HCT116 (cell line): ENCODE measurements at regions not wholly inside any gene's neighbourhood (a gene's known extent, or its start where the extent isn't known, plus 50 kb on each side); places are given as distances from the start of the nearest gene placed in this dataset.
A peak's percentile ranks its signal among the peaks of the same experiment; 100 is the strongest.

ENCODE experiments used
- ATAC-seq: fragments of 200-7000 bp; cut with Tn5 transposase; 2 replicates; pipeline ENCODE4 v1.9.1; 2020; ENCODE audit warnings: mild to moderate bottlenecking, moderate library complexity
- BruUV-seq: library from RNA; stranded (reverse); fragments of 400-500 nt; replicated peaks from 2 replicates; lab custom pipeline; 2021; lab: Mats Ljungman, UMichigan
- CTCF ChIA-PET: fragments of 300-600 bp; sonication (Branson Sonifier 250); formaldehyde crosslinking; loops from one replicate; lab custom pipeline; 2021; ENCODE audit warnings: antibody characterized with exemption; lab: Charles Lee
- POLR2A ChIA-PET: fragments of 300-600, 350-600 bp; sonication (Branson Sonifier 250); formaldehyde crosslinking; loops from one replicate; lab custom pipeline; 2021; ENCODE audit warnings: antibody characterized with exemption; lab: Charles Lee
- RAD21 ChIA-PET, 2 experiments: fragments of 300-600 bp; sonication (Branson Sonifier 250); formaldehyde crosslinking; loops; one replicate each; lab custom pipeline; 2023; ENCODE audit warnings: low total read pairs in 2 of 2; ENCODE audit not compliant: uncharacterized antibody in 2 of 2, unreplicated experiment in 2 of 2, low non-redundant PET in 1 of 2; lab: Charles Lee
- DNase-seq: peaks from one replicate; pipeline ENCODE4 v3.0.0-alpha.2; 2010; ENCODE audit warnings: low read depth, low spot score
- H2AFZ ChIP-seq: fragments of 200-600 bp; shearing (Covaris generic), sonication (generic); 2 replicates; pipeline ENCODE4 v1.6.1; 2017; ENCODE audit warnings: low read depth, mixed run types, mixed read lengths, antibody characterized with exemption, low read length; ENCODE audit not compliant: poor library complexity, severe bottlenecking
- H3K27ac ChIP-seq: 2 replicates; pipeline ENCODE4 v1.5.1; 2012; ENCODE audit warnings: low read depth, low read length
- H3K27me3 ChIP-seq: fragments of 200-600 bp; sonication (generic); 2 replicates; pipeline ENCODE4 v1.6.1; 2016; ENCODE audit warnings: mixed run types, low read length, mixed read lengths; ENCODE audit not compliant: insufficient read depth
- H3K36me3 ChIP-seq, 2 experiments: fragments of 200-500 bp in 1 of 2; fragments of 200-600 bp in 1 of 2; sonication (Bioruptor generic) in 1 of 2; sonication (generic) in 1 of 2; 2 replicates each; pipeline versions ENCODE4 v1.5.1 to v1.6.1; 2014 to 2016; ENCODE audit warnings: low read length in 2 of 2, inconsistent platforms in 1 of 2, mixed read lengths in 1 of 2, mixed run types in 1 of 2; ENCODE audit not compliant: insufficient read depth in 2 of 2, control insufficient read depth in 1 of 2
- H3K4me1 ChIP-seq, 2 experiments: fragments of 200-600 bp in 1 of 2; sonication (generic) in 1 of 2; 2 replicates each; pipeline versions ENCODE4 v1.5.1 to v1.6.1; 2012 to 2017; ENCODE audit warnings: low read length in 2 of 2, inconsistent platforms in 1 of 2, mild to moderate bottlenecking in 1 of 2, mixed read lengths in 1 of 2, mixed run types in 1 of 2, moderate library complexity in 1 of 2; ENCODE audit not compliant: insufficient read depth in 2 of 2, control insufficient read depth in 1 of 2
- H3K4me2 ChIP-seq: fragments of 200-600 bp; sonication (generic); 2 replicates; pipeline ENCODE4 v1.6.1; 2017; ENCODE audit warnings: mixed run types, low read length, mixed read lengths
- H3K4me3 ChIP-seq, 2 experiments: fragments of 200-600 bp in 1 of 2; sonication (generic) in 1 of 2; replicated peaks in 1 of 2; 2 replicates each; pipeline ENCODE4 v1.5.1; 2011 to 2016; ENCODE audit warnings: low read length in 2 of 2, control low read depth in 1 of 2, low read depth in 1 of 2, mild to moderate bottlenecking in 1 of 2, mixed read lengths in 1 of 2, mixed run types in 1 of 2
- H3K79me2 ChIP-seq: fragments of 200-600 bp; sonication (generic); 2 replicates; pipeline ENCODE4 v1.6.1; 2017; ENCODE audit warnings: mild to moderate bottlenecking, mixed run types, low read length, moderate library complexity, mixed read lengths; ENCODE audit not compliant: insufficient read depth
- H3K9ac ChIP-seq: fragments of 200-600 bp; sonication (generic); 2 replicates; pipeline ENCODE4 v1.6.1; 2016; ENCODE audit warnings: low read length, mixed read lengths
- H3K9me2 ChIP-seq: fragments of 200-600 bp; sonication (generic), shearing (Covaris generic); 2 replicates; pipeline ENCODE4 v1.6.1; 2017; ENCODE audit warnings: mixed run types, mild to moderate bottlenecking, moderate library complexity; ENCODE audit not compliant: insufficient read depth
- H3K9me3 ChIP-seq, 2 experiments: fragments of 200-500 bp in 1 of 2; fragments of 200-600 bp in 1 of 2; sonication (Bioruptor generic) in 1 of 2; sonication (generic) in 1 of 2; 2 replicates each; pipeline ENCODE4 v1.6.1; 2014 to 2017; ENCODE audit warnings: low read length in 2 of 2, mixed read lengths in 2 of 2, inconsistent platforms in 1 of 2, low read depth in 1 of 2, mild to moderate bottlenecking in 1 of 2, mixed run types in 1 of 2, moderate library complexity in 1 of 2; ENCODE audit not compliant: control insufficient read depth in 1 of 2, insufficient read depth in 1 of 2
- H4K20me1 ChIP-seq: fragments of 200-600 bp; sonication (generic), shearing (Covaris generic); 2 replicates; pipeline ENCODE4 v1.6.1; 2017; ENCODE audit warnings: mixed run types, mild to moderate bottlenecking, moderate library complexity; ENCODE audit not compliant: insufficient read depth
- CBX3 ChIP-seq: IDR thresholded peaks from 2 replicates; pipeline ENCODE4 v1.6.1; 2012; ENCODE audit warnings: low read depth
- EGR1 ChIP-seq: IDR thresholded peaks from 2 replicates; pipeline ENCODE4 v1.6.1; 2012; ENCODE audit warnings: low read depth
- EZH2phosphoT487 ChIP-seq: fragments of 200-600 bp; IDR thresholded peaks from 2 replicates; pipeline ENCODE4 v1.6.1; 2018; ENCODE audit warnings: antibody characterized with exemption, borderline replicate concordance
- FOSL1 ChIP-seq: IDR thresholded peaks from 2 replicates; pipeline ENCODE4 v1.6.1; 2012; ENCODE audit warnings: low read depth
- POLR2AphosphoS5 ChIP-seq: IDR thresholded peaks from 2 replicates; pipeline ENCODE4 v1.6.1; 2011; ENCODE audit warnings: mild to moderate bottlenecking, low read depth, low read length, moderate library complexity
- SIN3A ChIP-seq: IDR thresholded peaks from 2 replicates; pipeline ENCODE4 v1.6.1; 2012; ENCODE audit warnings: low read depth
- YY1 ChIP-seq: IDR thresholded peaks from 2 replicates; pipeline ENCODE4 v1.6.1; 2011; ENCODE audit warnings: low read length, low read depth, moderate library complexity, mild to moderate bottlenecking; ENCODE audit not compliant: insufficient replicate concordance; ENCODE audit errors: extremely low read depth
- ZFX ChIP-seq: fragments of 450-650 bp; IDR thresholded peaks from 2 replicates; pipeline ENCODE4 v1.6.1; 2017
- ZNF274 ChIP-seq: fragments of 200-500 bp; sonication (Bioruptor generic); IDR thresholded peaks from 2 replicates; pipeline ENCODE4 v1.6.1; 2014; ENCODE audit warnings: mild to moderate bottlenecking, low read depth, low read length, inconsistent platforms
- intact Hi-C: fragments of 100-400 bp; cut with micrococcal nuclease; formaldehyde crosslinking; loops from 2 replicates; pipeline ENCODE4 v1.10.0; 2022

DNA sequence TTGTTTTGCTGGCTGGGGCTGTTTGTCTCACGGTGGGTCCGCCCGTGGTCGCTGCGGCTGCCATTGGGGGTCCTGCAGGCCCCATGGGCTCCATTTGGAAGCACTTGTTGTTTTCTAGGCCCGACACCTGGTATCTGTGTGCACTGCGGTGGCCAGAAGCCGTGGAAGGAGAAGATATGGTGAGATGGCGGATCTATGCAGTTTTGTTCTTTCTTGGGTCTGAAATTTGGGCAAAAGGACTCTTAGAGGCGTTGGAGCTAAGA lies 109.5 kb upstream of the SHH start:
- intact Hi-C loops, result loop anchor here (1.0 kb wide), 2 partner anchors 30 to 39 kb away; no protein-coding TSS in a partner anchor

GRCh38 chr7:155921086-155921803 lies 109.0 kb upstream of the SHH start:
- H3K27me3 ChIP-seq, result no peaks in the 10 kb centered on the region
- H3K9ac ChIP-seq, result peak overlapping the region; percentile 52; the same call in 1 of the 2 replicates
- CTCF ChIA-PET, result interaction anchor here (1.7 kb wide), 1 partner anchor 30 kb away, joined by 4 read pairs; no protein-coding TSS in a partner anchor
- H3K79me2 ChIP-seq, result no peaks in the 10 kb centered on the region
- H4K20me1 ChIP-seq, result no peaks in the 10 kb centered on the region
- no peaks in the 10 kb centered on the region for H3K36me3 ChIP-seq
- H3K4me2 ChIP-seq, result peak overlapping the region; percentile 71
- H3K27ac ChIP-seq, result peak overlapping the region; percentile 60
- ATAC-seq (peak; percentile 2; the same call in 1 of the 2 replicates), DNase-seq (no peak)
- H3K9me2 ChIP-seq, result no peaks in the 10 kb centered on the region
- intact Hi-C loops, result no loop called here
- H3K9me3 ChIP-seq, result no peaks in the 10 kb centered on the region
- H3K4me1 ChIP-seq, result peaks cover 35 to 49% of the 10 kb centered on the region in 2 experiments
- peak overlapping the region in 1 of 2 experiments; percentile 10; a peak in 1 of 4 replicates for H3K4me3 ChIP-seq
- TF ChIP-seq FOSL1 (no peak), POLR2AphosphoS5 (no peak), SIN3A (no peak), CBX3 (no peak), ZFX (no peak), YY1 (no peak), ZNF274 (no peak), EGR1 (no peak), EZH2phosphoT487 (no peak)
- RAD21 ChIA-PET, result interaction anchor here in 1 of 2 experiments (1.5 kb wide), 1 partner anchor 31 kb away, joined by 3 read pairs; no protein-coding TSS in a partner anchor
- BruUV-seq, result no TSS peak
- H2AFZ ChIP-seq, result peak overlapping the region; percentile 19
- POLR2A ChIA-PET, result interaction anchor here (1.2 kb wide), 2 partner anchors 30 to 41 kb away, joined by 3 to 4 read pairs; no protein-coding TSS in a partner anchor

More for the DNA sequence above, 109.5 kb upstream of the SHH start:
- H3K4me1 ChIP-seq, result peaks cover 35 to 46% of the 10 kb centered on the region in 2 experiments
- no peaks in the 10 kb centered on the region for H4K20me1 ChIP-seq
- H3K79me2 ChIP-seq, result no peaks in the 10 kb centered on the region
- H3K4me3 ChIP-seq, result peak overlapping the region in 1 of 2 experiments; percentile 10; a peak in 1 of 4 replicates
- ATAC-seq (no peak), DNase-seq (no peak)
- H3K27ac ChIP-seq, result peak overlapping the region; percentile 60
- RAD21 ChIA-PET, result interaction anchor here in 1 of 2 experiments (1.5 kb wide), 1 partner anchor 30 kb away, joined by 3 read pairs; no protein-coding TSS in a partner anchor
- CTCF ChIA-PET, result interaction anchor here (1.7 kb wide), 1 partner anchor 30 kb away, joined by 4 read pairs; no protein-coding TSS in a partner anchor
- peak overlapping the region; percentile 71 for H3K4me2 ChIP-seq
- peak overlapping the region; percentile 52 for H3K9ac ChIP-seq
- H2AFZ ChIP-seq, result peak overlapping the region; percentile 19
- no peaks in the 10 kb centered on the region for H3K9me3 ChIP-seq
- H3K27me3 ChIP-seq, result no peaks in the 10 kb centered on the region
- TF ChIP-seq ZFX (peak; percentile 40; the same call in 1 of the 2 replicates), FOSL1 (no peak)
- no TSS peak for BruUV-seq
- H3K36me3 ChIP-seq, result no peaks in the 10 kb centered on the region
- no peaks in the 10 kb centered on the region for H3K9me2 ChIP-seq
- POLR2A ChIA-PET, result interaction anchor here (1.2 kb wide), 2 partner anchors 30 to 40 kb away, joined by 3 to 4 read pairs; no protein-coding TSS in a partner anchor
